Activated CD4-positive, alpha-beta T cell treated with anti-CD3 and anti-CD28 coated beads, Interleukin-2, Interleukin-4, amounts not matched to agents 100 ng/mL and 50 ng/mL, durations not matched to agents 16 hours and 8 hours (primary cell): ENCODE measurements at regions not wholly inside any gene's neighbourhood (a gene's known extent, or its start where the extent isn't known, plus 50 kb on each side); places are given as distances from the start of the nearest gene placed in this dataset.
"Not testable (repeated sequence)": the region's sequence is repeated elsewhere in the genome, so short reads cannot be mapped to it uniquely, and the experiment has no call there.

ENCODE experiments used
- DNase-seq: peaks from one replicate; pipeline ENCODE4 v3.0.0-alpha.2; 2020; ENCODE audit warnings: low spot score

- DNase-seq: no peak
Measured at GRCh38 chr6:166877906-166878305, 78.4 kb downstream of the RNASET2 start.

GRCh38 chr6:166877349-166877748 lies 79.0 kb downstream of the RNASET2 start:
- DNase-seq: no peak

GRCh38 chr6:166872531-166873009 lies 83.8 kb downstream of the RNASET2 start:
- no peak for DNase-seq

GRCh38 chr6:166870602-166871208 lies 85.6 kb downstream of the RNASET2 start:
- no peak for DNase-seq

GRCh38 chr6:166866839-166867637 lies 89.3 kb downstream of the RNASET2 start:
- no peak for DNase-seq

- DNase-seq: no peak
Measured at GRCh38 chr6:166864333-166864732, 92.0 kb downstream of the RNASET2 start.

- DNase-seq: no peak
Measured at GRCh38 chr6:166862978-166863530, 93.3 kb downstream of the RNASET2 start.

- peak; percentile 6 for DNase-seq
Measured at GRCh38 chr6:166862287-166862977, 93.9 kb downstream of the RNASET2 start.

- no peak for DNase-seq
Measured at GRCh38 chr6:166861961-166862286, 94.4 kb downstream of the RNASET2 start.

- DNase-seq: no peak
Measured at GRCh38 chr6:166861304-166861703, 95.0 kb downstream of the RNASET2 start.

- DNase-seq: no peak
Measured at GRCh38 chr6:166860392-166860791, 96.0 kb downstream of the RNASET2 start.

- DNase-seq: no peak
Measured at GRCh38 chr6:166855416-166855815, 100.9 kb downstream of the RNASET2 start.

GRCh38 chr6:166853371-166854325 lies 102.7 kb downstream of the RNASET2 start:
- DNase-seq: no peak

GRCh38 chr6:166852451-166852975 lies 103.8 kb downstream of the RNASET2 start:
- no peak for DNase-seq

GRCh38 chr6:166851911-166852310 lies 104.4 kb downstream of the RNASET2 start:
- DNase-seq: no peak

- DNase-seq: no peak
Measured at GRCh38 chr6:166851426-166851825, 104.9 kb downstream of the RNASET2 start.

- DNase-seq: no peak
Measured at GRCh38 chr6:166850677-166851076, 105.7 kb downstream of the RNASET2 start.

- no peak for DNase-seq
Measured at GRCh38 chr6:166849749-166850183, 106.6 kb downstream of the RNASET2 start.

GRCh38 chr6:166848979-166849748 lies 107.2 kb downstream of the RNASET2 start:
- DNase-seq: no peak

GRCh38 chr6:166846446-166847142 lies 109.8 kb downstream of the RNASET2 start:
- not testable (repeated sequence) for DNase-seq
